Activated CD4-positive, alpha-beta T cell treated with anti-CD3 and anti-CD28 coated beads, Interleukin-2, amount 50 U/mL, for 4 hours (primary cell): ENCODE measurements at regions not wholly inside any gene's neighbourhood (a gene's known extent, or its start where the extent isn't known, plus 50 kb on each side); places are given as distances from the start of the nearest gene placed in this dataset.
"Not testable (repeated sequence)": the region's sequence is repeated elsewhere in the genome, so short reads cannot be mapped to it uniquely, and the experiment has no call there.

Experiments
- DNase-seq, 2 experiments: peaks; one replicate each; pipeline ENCODE4 v3.0.0-alpha.2; 2020

DNA sequence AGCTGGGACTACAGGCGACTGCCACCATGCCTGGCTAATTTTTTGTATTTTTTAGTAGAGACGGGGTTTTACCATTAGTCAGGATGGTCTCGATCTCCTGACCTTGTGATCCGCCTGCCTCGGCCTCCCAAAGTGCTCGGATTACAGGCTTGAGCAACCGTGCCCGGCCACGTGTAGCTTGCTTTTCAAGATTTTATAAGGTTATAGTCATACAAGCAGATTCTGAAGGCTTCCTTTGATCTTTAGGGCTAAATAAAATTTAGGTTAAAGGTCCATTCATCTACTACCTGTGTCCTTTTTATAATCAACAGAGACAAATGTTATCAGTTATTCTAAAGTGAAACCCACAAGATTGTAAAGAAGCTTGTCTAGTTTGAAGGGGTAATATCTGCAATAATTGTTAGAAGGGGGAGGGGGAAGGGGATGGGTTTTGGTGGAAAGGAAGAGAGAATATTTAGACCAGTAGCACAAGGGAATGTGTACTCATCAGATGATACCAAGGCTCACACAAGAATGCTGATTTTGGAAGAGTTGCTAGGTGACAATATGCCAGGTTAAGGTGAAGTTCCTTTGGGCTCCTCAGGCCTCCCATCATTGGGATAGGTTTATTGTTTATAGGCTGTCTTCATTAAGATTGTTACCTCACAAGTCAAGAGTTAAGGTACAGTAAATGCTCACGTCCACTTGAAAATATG, 284.7 kb downstream of the ALDH8A1 start:
- DNase-seq: no peak

DNA sequence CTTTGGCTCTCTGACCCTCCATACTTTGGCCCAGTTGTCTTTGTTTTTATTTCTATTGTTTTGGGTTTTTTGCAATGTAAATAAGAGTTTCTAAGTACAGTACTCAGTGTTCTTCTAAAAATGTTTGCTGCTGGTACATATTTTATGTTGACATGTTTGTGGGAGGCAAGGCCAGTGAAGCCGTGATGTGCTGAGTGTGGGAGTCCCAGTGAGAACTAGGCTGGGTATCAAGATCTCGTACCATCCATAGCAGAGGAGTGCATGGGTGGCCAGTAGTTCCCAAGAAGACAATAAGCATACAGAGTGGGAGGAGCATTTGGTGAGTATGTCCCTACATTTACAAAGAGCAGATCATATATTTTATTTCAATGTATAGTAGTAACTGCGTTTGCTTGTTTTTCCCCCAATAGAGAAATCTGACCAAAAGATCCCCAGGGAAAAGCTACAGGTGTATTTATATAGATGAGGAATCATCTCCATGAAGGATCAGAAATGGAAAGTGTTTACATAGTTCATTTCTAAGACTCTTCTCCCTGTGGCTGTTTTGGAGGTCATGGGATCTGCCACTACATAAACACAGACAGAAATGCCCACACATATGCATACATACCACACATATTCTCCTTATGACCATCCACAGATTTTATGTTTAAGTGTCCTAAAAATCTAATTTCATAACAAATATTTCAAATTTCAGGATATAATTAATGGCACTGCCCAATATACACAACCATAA, 285.9 kb downstream of the ALDH8A1 start:
- no peak for DNase-seq

DNA sequence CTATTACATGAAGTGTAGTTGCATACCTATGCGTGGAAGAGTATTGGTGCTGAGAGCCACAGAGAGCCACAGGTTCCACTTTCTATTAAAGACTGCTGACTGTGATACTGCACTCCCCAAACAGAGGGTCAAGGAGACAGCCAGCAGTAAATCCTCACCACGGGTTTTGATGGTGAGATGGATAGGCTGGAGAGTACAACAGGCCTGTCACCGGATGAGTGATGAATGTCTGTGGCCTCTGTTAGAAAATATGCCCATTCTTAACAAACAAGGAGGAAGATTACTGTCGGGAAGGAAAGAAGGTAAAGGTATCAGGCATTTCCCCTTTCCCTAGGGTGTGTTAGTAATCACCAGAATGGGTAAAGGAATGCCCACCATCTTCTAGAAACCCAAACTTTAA, 286.5 kb downstream of the ALDH8A1 start:
- DNase-seq: no peak

DNA sequence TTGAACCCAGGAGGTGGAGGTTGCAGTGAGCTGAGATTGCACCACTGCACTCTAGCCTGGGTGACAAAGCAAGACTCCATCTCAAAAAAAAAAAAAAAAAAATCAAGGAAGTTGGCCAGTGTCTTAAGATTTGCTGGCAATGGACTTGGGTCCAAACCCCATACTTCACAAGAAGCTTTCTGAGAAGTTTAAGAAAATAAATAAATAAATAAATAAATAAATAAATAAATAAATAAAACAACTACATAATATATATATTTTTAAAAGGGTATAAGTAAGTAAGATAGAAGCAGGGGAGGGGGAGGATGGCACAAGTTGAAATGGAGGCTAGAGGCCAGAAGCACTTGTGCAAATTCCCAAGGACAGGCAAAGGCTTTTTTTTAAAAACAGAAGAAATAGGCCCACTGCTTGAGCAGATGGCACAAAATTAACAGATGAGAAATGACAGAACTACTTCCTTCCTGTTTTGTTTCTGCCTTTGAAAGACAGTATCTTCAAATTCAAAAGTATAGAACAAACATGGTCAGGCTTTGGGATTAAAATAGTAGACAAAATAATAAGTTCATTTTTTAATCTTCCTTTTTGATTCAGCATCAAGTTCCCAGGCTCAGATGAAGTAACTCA, 287.7 kb downstream of the ALDH8A1 start:
- DNase-seq: no peak

DNA sequence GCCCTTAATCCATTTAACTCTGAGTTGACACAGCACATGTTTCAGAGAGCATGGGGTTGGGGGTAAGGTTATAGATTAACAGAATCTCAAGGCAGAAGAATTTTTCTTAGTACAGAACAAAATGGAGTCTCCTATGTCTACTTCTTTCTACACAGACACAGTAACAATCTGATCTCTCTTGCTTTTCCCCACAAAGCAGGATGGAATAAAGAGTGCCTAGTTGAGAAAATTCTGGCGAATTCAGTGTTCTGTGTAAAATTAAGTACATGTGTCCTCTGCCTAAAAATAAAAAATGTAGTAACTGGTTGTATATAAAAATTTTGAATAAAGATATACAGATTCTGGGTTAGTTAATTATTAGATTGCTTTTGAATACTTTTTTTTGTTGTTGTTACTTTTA, 290.0 kb downstream of the ALDH8A1 start:
- DNase-seq: not testable (repeated sequence)

DNA sequence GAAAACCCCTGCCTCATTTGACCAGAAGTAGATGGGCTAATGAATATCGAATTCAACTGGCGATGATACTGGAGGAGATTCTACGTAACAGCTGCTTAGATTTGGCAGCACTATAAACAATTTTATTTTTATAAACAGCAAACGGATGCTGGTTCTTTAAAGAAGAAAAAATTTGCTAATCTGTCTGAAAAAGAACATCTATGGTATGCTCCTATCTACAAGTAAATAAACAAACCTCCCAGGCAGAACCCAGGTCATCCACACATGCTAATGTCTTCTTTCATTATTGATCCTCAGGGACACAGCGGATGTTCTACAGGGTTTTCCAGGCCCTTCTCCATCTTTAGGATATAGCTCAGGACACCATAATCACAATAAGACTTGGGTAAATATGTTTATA, 291.3 kb downstream of the ALDH8A1 start:
- DNase-seq: no peak

DNA sequence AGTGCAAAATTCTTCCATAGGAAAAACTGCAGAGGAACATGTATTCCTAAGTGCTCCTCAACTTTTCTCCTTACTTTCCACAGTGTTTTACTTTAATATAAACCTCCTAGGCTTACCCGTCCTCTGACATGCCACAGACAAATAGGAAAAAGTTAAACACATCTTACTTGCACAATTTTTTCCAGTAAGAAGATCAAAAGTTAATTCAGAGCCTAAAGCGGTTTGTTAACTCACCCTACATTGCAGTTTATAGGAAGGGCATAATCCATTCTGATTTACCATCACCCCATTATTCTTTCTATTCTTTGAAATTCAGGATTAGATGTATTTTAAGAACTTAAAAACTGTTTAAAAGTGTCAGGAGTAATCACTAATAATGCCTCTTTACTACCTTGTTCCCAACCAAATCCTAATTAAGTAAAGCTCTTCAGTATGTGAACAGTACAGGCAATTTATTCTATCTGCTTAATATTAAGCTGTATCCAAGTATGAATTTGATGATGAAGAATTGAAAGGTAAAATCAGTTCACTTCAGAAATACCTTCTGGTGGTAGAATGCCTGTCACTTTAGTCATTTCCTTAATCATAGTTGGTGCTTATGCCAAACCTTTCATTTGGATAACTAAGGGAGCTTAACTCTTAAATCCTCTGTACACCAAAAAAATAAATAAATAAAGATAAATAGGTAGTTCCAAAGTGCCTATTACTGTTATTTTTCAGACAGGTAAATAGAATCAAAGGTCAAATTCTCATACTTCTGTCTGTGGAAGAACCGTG, 292.0 kb downstream of the ALDH8A1 start:
- DNase-seq: no peak

DNA sequence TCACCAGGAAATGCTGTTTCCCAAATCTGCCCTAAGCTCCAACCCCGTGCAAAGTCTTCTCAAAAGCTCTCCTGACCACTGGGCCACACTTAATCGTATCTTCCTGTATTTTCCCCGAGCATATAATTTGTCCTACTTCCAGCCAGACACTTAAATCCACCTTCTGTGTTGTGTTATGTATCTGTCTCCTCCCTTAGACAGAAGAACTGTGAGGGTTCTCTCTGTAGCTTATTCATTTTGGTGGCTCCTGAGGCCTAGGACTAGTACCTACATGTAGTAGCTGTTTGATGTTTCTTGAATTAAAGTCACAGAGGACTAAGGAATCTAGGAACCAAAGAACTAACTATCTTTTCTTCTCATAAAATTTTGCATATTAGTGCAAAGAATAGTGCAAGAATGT, 292.6 kb downstream of the ALDH8A1 start:
- DNase-seq: no peak

DNA sequence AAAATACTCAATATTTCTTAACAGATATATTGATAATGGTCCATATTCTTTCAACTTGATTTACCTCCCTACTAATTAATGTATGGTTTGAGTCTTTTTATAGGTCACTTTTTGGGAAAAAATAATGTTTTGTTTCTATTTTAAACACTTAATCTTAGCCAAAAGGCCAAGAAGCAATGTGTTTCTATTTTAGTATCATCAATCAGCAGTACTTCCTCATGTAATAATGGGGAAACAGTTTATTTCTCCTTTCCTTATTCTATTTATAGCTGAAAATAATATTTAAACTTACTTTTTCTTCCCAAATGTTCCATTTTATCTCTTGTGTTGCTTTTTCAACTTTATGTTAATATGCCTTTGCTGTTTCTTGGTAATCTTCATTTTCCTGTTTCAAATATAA, 295.1 kb downstream of the ALDH8A1 start:
- no peak for DNase-seq

DNA sequence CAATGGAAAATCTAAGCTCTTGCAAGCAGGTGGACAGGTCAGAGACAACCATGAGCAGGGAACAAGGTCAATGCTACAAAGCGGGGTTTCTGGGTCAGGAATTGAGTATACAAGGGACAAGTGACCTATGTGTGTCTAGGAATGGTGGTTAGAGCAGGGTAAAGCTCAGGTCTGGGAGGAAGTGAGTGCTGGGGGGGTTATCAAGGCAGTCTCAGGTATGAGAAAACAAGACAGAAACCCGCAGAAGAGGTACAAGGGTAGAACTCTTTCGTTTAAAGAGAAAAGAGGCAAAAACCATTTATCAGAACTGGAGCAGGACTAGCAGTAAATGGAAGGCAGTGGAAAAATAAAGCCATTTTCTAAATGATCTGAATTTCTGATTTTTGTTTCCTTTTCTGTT, 298.4 kb downstream of the ALDH8A1 start:
- no peak for DNase-seq

DNA sequence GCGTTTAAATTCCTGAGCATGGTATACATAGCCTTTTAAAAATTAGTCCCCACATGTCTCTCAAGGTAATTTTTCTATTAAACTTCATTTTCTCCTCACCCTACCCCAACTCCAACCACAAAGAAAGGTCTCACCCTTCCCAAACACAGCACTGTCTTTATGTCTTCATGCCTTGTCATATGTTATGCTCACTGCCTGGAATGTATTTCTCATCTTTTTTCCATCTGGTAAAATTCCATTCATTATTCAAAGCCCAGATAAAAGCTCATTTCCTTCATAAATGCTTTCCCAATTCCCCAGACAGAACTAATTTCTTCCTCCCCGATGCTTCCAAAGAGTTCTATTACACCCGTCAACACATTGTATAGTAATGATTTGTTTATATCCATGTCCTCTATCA, 302.0 kb downstream of the ALDH8A1 start:
- no peak for DNase-seq

DNA sequence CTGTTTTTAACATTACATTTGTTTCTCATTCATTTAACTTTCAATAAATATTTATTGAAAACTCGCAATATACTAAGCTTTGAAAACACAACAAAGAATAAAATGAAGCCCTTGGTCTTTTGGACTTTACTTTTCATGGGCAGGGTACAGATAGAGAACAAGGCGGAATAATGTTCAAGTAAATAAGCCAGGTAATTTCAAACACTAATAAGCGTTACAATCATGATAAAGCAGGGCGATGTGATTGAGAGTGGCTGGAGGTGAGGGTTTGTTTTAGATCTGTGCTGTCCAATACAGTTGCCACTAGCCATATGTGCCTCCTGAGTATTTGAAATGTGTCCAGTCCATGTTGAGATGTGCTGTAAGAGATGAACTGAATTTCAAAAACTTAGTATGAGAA, 307.1 kb downstream of the ALDH8A1 start:
- no peak for DNase-seq

DNA sequence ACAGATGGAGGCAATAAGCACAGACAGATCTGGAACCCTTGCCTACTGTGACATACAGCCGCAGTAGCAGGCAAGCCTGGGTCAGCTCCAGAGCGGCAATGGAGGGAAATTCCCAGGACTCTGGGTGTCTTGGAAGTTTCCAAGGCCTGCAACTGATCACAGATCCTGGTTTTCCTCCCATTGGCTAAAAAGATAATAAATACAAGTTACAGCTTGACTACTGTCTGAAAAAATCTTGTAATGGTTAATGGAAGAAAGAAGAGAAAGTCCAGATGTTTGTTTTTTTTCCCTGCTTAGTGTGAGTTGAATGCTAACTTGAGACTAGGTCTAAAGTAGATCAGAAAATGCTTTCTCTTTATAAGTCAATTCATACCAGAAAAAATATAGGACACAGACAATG, 307.6 kb downstream of the ALDH8A1 start:
- DNase-seq: no peak

DNA sequence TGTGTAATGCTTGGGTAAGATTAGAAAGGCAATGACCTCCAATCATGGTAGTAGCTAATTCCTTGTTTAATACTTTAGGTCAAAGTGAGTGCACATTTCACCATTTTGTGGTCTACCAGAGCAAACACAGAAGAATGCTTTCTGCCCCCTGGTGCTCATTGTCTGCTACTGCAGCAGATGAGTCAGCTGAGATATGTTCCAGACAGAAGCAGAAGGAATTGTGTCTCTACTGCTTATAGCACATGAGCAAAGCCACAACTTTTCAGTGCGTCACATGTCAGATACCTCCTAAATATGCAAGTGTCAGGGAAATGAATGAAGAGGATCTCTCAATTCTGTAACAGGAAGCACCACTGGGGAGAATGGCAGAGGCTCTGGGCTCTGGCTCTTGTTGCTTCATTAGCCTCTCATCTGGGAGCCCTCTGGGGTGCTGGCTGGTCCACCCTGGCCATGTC, 308.9 kb downstream of the ALDH8A1 start:
- DNase-seq: peak; percentile 78 to 79

DNA sequence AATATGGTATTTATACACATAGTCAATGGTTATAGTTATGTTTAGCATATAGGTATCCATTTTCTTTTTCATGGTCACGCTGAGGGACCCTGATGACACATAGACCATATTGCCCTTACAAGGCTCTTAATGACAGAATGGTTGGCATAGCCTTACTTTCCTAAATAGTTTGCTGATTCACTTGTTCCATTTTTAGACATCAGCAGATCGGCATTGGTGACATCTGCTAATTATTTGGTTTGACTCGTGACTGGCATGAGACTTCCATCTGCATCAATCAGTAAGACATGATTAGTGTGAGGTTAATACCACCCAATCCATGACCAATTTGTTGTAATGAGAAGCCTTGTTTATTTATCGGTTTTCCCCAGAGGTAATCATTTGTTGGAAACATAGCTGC, 309.7 kb downstream of the ALDH8A1 start:
- DNase-seq: no peak

DNA sequence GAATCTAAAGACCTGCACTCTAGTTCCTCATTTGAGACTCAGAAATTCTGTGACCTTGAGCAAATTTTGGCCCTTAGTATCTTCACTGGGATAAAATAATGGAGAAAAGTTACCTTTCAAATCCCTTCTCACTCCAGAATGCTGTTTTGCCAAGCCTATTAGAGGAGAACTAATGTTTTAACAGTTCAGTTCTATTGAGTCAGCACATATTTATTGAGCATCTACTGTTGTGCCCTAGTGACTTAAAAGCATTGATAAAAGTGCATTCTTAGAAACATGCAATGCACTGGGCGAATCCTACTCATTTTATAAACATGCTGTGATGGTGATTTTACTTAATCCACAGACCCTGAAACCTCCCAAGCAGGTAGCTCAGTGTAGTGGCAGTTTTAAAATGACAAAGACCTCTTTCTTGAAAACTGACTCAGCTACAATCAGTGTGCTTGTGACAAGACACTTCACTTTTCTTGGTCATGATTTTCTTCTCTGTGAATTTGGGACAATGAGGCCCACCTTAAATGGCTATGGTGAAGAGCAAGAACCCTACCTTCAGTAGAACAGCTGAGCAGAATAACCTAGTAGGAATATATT, 312.0 kb downstream of the ALDH8A1 start:
- DNase-seq: no peak

DNA sequence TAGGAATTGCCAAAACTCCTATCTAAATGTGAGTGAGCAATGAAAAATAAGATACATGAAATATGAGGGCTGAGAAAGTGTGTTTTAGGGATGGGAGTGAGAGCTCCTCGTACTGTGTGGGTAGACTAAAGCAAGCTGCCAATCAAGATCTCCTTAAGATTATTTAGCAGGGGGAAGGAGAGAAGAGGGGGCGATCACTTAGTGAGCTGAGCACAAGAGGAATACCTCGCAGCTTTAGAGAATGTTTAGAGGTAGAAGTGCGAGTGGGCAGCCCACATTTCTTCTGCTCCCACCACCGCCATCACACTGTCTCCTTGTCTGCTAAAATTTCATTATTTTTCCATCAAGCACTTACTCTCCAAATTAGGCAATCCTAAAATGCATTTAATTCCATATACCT, 312.6 kb downstream of the ALDH8A1 start:
- DNase-seq: no peak

DNA sequence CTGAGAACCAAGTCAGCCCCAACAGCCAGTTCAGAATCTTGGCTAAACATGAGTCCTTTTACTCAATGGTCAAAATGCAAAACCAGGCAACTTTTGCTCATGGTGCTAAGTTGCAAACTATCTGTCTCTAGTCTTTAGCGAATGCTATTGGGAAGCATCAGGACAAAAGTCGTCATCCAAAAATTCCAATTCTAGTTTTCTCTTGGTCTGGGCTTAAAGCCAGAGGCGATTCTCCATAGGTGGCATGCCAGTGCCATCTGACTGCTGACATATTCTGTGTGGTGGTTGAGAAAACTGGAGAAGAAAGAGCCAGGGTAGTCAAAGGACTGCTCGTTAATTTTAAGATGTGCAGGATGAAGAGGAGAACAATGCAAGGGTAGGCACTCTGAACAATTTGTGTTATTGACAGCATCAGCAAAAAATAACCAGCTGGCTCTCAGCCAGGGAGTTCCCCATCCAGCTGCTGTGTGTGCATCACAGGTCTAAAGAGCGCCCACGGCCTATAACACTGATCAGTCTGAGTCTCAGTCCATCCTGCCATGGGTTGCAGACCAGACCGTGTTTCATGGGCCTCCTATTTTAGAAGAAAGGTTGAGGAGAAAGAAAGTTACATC, 313.6 kb downstream of the ALDH8A1 start:
- peak; percentile 41 to 45 for DNase-seq

DNA sequence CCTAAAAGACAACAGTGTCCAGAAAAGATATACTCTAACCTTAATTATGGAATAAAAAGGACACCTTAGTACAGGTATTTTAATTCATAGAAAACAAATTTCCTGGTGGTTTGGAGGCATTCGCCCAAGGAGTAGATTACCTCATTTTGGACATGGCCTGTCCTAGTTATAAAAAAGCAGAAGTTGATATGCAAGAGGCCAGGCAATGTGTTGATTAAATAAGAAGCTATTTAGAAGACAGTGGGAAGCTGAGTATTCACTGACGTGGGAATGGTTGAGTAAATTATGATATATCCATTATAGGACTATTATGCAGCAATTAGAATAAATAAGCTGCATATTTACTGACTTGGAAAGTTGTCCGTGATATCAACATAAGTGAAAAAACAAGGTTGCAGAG, 314.9 kb downstream of the ALDH8A1 start:
- DNase-seq: no peak

DNA sequence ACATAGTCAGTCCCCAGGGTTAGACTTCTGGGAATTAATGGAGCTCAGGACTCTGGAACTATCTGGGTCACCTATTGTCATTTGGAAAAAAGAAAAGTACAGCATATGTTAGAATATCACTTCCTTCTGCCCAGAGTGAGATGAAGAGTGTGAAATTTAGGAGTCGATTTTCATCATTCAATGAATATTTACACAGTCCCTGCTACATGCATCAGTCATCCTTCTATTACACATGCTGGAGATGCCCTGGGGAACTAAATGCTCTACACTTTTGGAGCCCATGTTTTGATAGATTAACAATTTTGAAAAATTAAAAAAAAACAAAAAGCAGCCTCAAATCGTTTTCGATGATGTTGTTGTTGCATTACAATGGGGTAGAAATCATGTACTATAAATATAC, 315.4 kb downstream of the ALDH8A1 start:
- DNase-seq: no peak

DNA sequence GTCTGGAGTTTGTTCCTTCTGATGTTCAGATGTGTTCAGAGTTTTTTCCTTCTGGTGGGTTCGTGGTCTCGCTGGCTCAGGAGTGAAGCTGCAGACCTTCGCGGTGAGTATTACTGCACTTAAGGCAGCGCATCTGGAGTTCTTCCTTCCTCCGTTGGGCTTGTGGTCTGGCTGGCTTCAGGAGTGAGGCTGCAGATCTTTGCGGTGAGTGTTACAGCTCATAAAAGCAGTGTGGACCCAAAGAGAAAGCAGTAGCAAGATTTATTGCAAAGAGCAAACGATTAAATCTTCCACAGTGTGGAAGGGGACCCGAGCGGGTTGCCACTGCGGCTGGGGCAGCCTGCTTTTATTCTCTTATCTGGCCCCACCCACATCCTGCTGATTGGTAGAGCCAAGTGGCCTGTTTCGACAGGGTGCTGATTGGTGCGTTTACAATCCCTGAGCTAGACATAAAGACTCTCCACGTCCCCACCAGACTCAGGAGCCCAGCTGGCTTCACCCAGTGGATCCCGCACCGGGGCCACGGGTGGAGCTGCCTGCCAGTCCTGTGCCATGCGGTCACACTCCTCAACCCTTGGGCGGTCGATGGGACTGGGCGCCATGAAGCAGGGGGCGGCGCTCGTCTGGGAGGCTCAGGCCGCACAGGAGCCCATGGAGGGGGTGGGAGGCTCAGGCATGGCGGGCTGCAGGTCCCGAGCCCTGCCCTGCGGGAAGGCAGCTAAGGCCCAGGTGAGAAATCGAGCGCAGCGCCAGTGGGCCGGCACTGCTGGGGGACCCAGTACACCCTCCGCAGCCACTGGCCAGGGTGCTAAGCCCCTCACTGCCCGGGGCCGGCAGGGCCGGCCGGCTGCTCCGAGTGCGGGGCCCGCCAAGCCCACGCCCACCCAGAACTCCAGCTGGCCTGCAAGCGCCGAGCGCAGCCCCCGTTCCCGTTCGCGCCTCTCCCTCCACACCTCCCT, 315.3 kb upstream of the SGK1 start:
- peak in 1 of 2 experiments; percentile 8 for DNase-seq
